GM23248 (cell line): ENCODE measurements at regions not wholly inside any gene's neighbourhood (a gene's known extent, or its start where the extent isn't known, plus 50 kb on each side); places are given as distances from the start of the nearest gene placed in this dataset.

Experiments used
- EZH2 ChIP-seq: fragments of 200-600 bp; sonication (generic); IDR thresholded peaks from 2 replicates; pipeline ENCODE4 v1.6.1; 2018; ENCODE audit warnings: antibody characterized with exemption, mild to moderate bottlenecking; ENCODE audit not compliant: insufficient read depth, poor library complexity, severe bottlenecking
- EZH2phosphoT487 ChIP-seq: fragments of 200-600 bp; sonication (generic); IDR thresholded peaks from 2 replicates; pipeline ENCODE4 v1.6.1; 2018; ENCODE audit warnings: antibody characterized with exemption, moderate library complexity, mild to moderate bottlenecking, low read depth; ENCODE audit not compliant: insufficient read depth

DNA sequence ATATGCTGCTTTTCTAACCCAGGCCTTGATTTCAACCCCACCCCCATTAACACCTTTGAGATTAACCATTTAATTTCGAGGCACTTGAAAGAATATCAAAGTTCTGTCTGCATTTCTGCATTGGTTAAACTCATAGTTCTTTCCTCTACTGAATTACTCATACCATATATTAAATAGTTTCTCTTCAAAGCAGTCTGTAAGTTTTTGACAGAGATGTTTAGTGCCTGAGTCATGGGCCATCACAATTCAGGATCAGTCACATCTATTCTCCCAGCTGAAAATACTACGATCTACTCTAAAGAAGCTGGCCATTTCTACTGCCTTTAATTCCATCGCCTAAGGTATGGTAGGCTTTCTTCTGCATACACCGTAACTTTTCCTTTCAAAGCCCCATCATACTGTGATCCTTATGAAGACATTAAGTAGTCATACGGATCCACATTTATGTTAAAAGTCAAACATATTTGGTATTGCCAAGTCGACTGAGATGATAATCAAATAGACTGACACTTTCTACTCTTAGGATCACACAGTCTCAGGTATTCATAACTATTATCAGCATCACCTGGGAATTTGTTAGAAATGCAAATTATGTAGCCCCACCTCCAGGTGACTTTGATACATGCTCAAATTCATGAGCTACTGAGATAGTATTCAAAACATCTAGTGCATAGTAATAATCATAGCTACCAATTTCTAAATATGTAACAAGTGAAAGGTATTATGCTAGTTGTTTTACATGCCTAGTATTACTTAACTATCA lies 489.4 kb upstream of the IL12A start:
- TF ChIP-seq EZH2 (no peak), EZH2phosphoT487 (no peak)
